ENCODE measurements at regions not wholly inside any gene's neighbourhood (a gene's known extent, or its start where the extent isn't known, plus 50 kb on each side); places are given as distances from the start of the nearest gene placed in this dataset.

DNA sequence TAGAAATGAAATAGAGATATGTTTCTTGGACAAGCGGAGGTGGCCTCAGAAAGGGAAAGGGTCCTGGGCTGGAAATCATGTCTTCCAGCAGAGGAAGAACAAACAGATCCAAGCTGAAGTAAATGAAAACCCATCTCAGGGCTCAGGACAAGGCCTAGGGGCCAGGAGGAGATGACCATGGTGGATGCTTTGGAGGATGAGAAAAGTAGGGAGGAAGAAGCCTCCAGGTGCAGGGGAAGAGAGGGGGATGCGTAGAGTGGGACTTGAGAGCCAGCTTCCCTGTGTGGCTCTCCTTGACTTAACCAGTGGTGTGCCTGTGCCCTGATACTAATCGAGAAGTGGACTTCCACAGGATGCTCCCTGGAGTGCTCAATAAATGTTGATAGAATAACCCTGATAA lies 203.2 kb downstream of the FAM43A start (continued):
- TF ChIP-seq ZNF462 (CRISPR knock-in tag; IDR thresholded peaks at IDR 0.05), result no peak

GRCh38 chr3:194890091-194890490 lies 204.4 kb downstream of the FAM43A start:
- Histone ChIP-seq H3K27ac (ENCODE audit: low read depth) (no peak overlapping the region), H3F3A (replicated peaks; ENCODE audit: low read depth) (no peaks in the 10 kb centered on the region), H2AFZ (no peak overlapping the region), H3K79me2 (replicated peaks; ENCODE audit: insufficient read depth) (no peaks in the 10 kb centered on the region), H3K9me2 (ENCODE audit: insufficient read depth) (peaks cover 2% of the 10 kb centered on the region; the same call in 1 of the 2 replicates), H4K20me1 (replicated peaks; ENCODE audit: insufficient read depth) (no peaks in the 10 kb centered on the region), H3K36me3 (ENCODE audit: insufficient read depth) (no peaks in the 10 kb centered on the region), H3K4me2 (no peak overlapping the region), H3K4me3 (no peak overlapping the region), H3K27me3 (ENCODE audit: insufficient read depth) (no peaks in the 10 kb centered on the region), H3K4me1 (ENCODE audit: insufficient read depth) (no peaks in the 10 kb centered on the region; the same call in 1 of the 2 replicates)
- Mint-ChIP-seq H3K27me3 (ENCODE audit: insufficient read depth, low read depth, poor library complexity) (no peaks in the 10 kb centered on the region), H3K9me3 (peaks cover 8% of the 10 kb centered on the region; the same call in 2 of the 3 replicates), H3K36me3 (ENCODE audit: low read depth) (no peaks in the 10 kb centered on the region), H3K27ac (no peak overlapping the region), H3K4me1 (no peaks in the 10 kb centered on the region), H3K4me3 (no peak overlapping the region)
- no peak for DNase-seq (ENCODE audit: low spot score)
- no peak for ATAC-seq
- no peak for TF ChIP-seq ZNF114 (CRISPR knock-in tag; IDR thresholded peaks at IDR 0.05)
- no peak for TF ChIP-seq CTCF (conservative IDR thresholded peaks at IDR 0.05; ENCODE audit: low read depth in 2 of 2)
- no peak for TF ChIP-seq CREB1 (CRISPR knock-in tag; IDR thresholded peaks at IDR 0.05; ENCODE audit: low read depth)
- no peak for TF ChIP-seq EZH2phosphoT487 (IDR thresholded peaks at IDR 0.05; ENCODE audit: unreplicated experiment)
- TF ChIP-seq, protein P1, sequence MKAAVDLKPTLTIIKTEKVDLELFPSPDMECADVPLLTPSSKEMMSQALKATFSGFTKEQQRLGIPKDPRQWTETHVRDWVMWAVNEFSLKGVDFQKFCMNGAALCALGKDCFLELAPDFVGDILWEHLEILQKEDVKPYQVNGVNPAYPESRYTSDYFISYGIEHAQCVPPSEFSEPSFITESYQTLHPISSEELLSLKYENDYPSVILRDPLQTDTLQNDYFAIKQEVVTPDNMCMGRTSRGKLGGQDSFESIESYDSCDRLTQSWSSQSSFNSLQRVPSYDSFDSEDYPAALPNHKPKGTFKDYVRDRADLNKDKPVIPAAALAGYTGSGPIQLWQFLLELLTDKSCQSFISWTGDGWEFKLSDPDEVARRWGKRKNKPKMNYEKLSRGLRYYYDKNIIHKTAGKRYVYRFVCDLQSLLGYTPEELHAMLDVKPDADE (IDR thresholded peaks at IDR 0.05), result no peak
- TF ChIP-seq ZNF331 (CRISPR knock-in tag; IDR thresholded peaks at IDR 0.05; ENCODE audit: low read depth), result no peak
- TF ChIP-seq STAT1 (IDR thresholded peaks at IDR 0.05; ENCODE audit: unreplicated experiment), result no peak
- no peak for TF ChIP-seq POLR2AphosphoS5 (IDR thresholded peaks at IDR 0.05; ENCODE audit: low read depth)
- no peak for TF ChIP-seq NANOG (IDR thresholded peaks at IDR 0.05; ENCODE audit: borderline replicate concordance)
- TF ChIP-seq, protein P2, sequence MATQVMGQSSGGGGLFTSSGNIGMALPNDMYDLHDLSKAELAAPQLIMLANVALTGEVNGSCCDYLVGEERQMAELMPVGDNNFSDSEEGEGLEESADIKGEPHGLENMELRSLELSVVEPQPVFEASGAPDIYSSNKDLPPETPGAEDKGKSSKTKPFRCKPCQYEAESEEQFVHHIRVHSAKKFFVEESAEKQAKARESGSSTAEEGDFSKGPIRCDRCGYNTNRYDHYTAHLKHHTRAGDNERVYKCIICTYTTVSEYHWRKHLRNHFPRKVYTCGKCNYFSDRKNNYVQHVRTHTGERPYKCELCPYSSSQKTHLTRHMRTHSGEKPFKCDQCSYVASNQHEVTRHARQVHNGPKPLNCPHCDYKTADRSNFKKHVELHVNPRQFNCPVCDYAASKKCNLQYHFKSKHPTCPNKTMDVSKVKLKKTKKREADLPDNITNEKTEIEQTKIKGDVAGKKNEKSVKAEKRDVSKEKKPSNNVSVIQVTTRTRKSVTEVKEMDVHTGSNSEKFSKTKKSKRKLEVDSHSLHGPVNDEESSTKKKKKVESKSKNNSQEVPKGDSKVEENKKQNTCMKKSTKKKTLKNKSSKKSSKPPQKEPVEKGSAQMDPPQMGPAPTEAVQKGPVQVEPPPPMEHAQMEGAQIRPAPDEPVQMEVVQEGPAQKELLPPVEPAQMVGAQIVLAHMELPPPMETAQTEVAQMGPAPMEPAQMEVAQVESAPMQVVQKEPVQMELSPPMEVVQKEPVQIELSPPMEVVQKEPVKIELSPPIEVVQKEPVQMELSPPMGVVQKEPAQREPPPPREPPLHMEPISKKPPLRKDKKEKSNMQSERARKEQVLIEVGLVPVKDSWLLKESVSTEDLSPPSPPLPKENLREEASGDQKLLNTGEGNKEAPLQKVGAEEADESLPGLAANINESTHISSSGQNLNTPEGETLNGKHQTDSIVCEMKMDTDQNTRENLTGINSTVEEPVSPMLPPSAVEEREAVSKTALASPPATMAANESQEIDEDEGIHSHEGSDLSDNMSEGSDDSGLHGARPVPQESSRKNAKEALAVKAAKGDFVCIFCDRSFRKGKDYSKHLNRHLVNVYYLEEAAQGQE (IDR thresholded peaks at IDR 0.05; ENCODE audit: unreplicated experiment), result no peak

All from GM23338 (cell line).